DND-41 (cell line): ENCODE measurements at regions not wholly inside any gene's neighbourhood (a gene's known extent, or its start where the extent isn't known, plus 50 kb on each side); places are given as distances from the start of the nearest gene placed in this dataset.

ENCODE experiments used
- ATAC-seq: fragments of 200-7000 bp; cut with Tn5 transposase; 3 replicates; pipeline ENCODE4 v1.9.1; 2021; ENCODE audit warnings: low read depth; ENCODE audit not compliant: insufficient read depth
- DNase-seq: peaks from one replicate; pipeline ENCODE4 v3.0.0-alpha.2; 2020
- H2AFZ ChIP-seq: 2 replicates; pipeline ENCODE4 v1.6.0; 2012; ENCODE audit warnings: low read depth, low read length
- H3K27ac ChIP-seq: 2 replicates; pipeline ENCODE4 v1.5.1; 2012; ENCODE audit warnings: low read length, inconsistent platforms
- H3K27me3 ChIP-seq: fragments of 200-600 bp; sonication (generic); 2 replicates; pipeline ENCODE4 v1.6.0; 2012; ENCODE audit warnings: low read length, mild to moderate bottlenecking, inconsistent platforms; ENCODE audit not compliant: insufficient read depth, poor library complexity
- H3K36me3 ChIP-seq: 2 replicates; pipeline ENCODE4 v1.5.1; 2012; ENCODE audit warnings: low read length, inconsistent platforms; ENCODE audit not compliant: insufficient read depth
- H3K4me1 ChIP-seq: 2 replicates; pipeline ENCODE4 v1.5.1; 2012; ENCODE audit warnings: mild to moderate bottlenecking, low read length; ENCODE audit not compliant: insufficient read depth
- H3K4me2 ChIP-seq: 2 replicates; pipeline ENCODE4 v1.6.0; 2012; ENCODE audit warnings: mild to moderate bottlenecking, moderate library complexity, low read length, inconsistent platforms; ENCODE audit not compliant: insufficient read depth
- H3K4me3 ChIP-seq, 2 experiments: fragments of 200-600 bp in 1 of 2; shearing (Covaris generic) in 1 of 2; 2 replicates each; pipeline ENCODE4 v1.5.1; 2012 to 2016; ENCODE audit warnings: inconsistent platforms in 2 of 2, low read length in 2 of 2, mild to moderate bottlenecking in 2 of 2, low read depth in 1 of 2, moderate library complexity in 1 of 2
- H3K79me2 ChIP-seq: 2 replicates; pipeline ENCODE4 v1.6.0; 2012; ENCODE audit warnings: low read length, inconsistent platforms; ENCODE audit not compliant: insufficient read depth
- H3K9ac ChIP-seq: 2 replicates; pipeline ENCODE4 v1.6.0; 2012; ENCODE audit warnings: low read depth, mild to moderate bottlenecking, inconsistent platforms, low read length, moderate library complexity
- H3K9me3 ChIP-seq: 2 replicates; pipeline ENCODE4 v1.5.1; 2012; ENCODE audit warnings: low read length, moderate library complexity, mild to moderate bottlenecking, inconsistent platforms; ENCODE audit not compliant: insufficient read depth, severe bottlenecking
- H4K20me1 ChIP-seq: 2 replicates; pipeline ENCODE4 v1.6.0; 2012; ENCODE audit warnings: low read length; ENCODE audit not compliant: insufficient read depth
- EZH2 ChIP-seq: IDR thresholded peaks from 3 replicates; pipeline ENCODE4 v1.6.1; 2012; ENCODE audit warnings: borderline replicate concordance, low read depth, mild to moderate bottlenecking, moderate library complexity, low read length, inconsistent platforms; ENCODE audit not compliant: severe bottlenecking
- TF ChIP-seq, protein P1 (sequence below): IDR thresholded peaks from 2 replicates; pipeline ENCODE4 v1.5.1; 2012; ENCODE audit warnings: borderline replicate concordance, low read length, moderate library complexity, mild to moderate bottlenecking; ENCODE audit not compliant: poor library complexity, severe bottlenecking; ENCODE audit errors: extremely low read depth

DNA sequence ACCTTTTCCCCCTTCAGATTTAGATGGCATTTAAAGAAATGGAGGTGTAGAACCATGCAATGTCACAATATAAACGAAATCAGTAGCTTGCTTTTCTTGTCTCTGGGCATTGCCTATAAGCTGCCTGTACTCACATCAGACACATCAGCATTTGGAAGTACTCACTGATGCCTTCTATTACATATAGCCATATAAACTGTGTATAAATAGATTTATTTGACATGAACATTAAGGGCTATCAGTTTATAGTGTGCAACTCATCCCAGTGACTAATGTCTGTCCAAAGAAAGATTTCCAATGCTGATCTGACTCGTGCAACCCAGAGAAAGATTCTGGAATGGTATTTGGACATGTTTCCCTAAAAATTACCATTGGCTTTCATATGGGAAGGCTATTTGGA, 417.9 kb upstream of the MAF start:
- Histone ChIP-seq H3K4me2 (no peak overlapping the region), H3K4me1 (no peaks in the 10 kb centered on the region), H4K20me1 (no peaks in the 10 kb centered on the region), H3K9ac (no peak overlapping the region), H3K27me3 (no peaks in the 10 kb centered on the region), H3K79me2 (no peaks in the 10 kb centered on the region), H3K27ac (no peak overlapping the region), H3K36me3 (no peaks in the 10 kb centered on the region), H3K9me3 (no peaks in the 10 kb centered on the region), H2AFZ (no peak overlapping the region), H3K4me3 (no peak overlapping the region)
- TF ChIP-seq, protein P1, sequence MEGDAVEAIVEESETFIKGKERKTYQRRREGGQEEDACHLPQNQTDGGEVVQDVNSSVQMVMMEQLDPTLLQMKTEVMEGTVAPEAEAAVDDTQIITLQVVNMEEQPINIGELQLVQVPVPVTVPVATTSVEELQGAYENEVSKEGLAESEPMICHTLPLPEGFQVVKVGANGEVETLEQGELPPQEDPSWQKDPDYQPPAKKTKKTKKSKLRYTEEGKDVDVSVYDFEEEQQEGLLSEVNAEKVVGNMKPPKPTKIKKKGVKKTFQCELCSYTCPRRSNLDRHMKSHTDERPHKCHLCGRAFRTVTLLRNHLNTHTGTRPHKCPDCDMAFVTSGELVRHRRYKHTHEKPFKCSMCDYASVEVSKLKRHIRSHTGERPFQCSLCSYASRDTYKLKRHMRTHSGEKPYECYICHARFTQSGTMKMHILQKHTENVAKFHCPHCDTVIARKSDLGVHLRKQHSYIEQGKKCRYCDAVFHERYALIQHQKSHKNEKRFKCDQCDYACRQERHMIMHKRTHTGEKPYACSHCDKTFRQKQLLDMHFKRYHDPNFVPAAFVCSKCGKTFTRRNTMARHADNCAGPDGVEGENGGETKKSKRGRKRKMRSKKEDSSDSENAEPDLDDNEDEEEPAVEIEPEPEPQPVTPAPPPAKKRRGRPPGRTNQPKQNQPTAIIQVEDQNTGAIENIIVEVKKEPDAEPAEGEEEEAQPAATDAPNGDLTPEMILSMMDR: no peak
- no peak for TF ChIP-seq EZH2
- no peak for DNase-seq
- no peak for ATAC-seq

DNA sequence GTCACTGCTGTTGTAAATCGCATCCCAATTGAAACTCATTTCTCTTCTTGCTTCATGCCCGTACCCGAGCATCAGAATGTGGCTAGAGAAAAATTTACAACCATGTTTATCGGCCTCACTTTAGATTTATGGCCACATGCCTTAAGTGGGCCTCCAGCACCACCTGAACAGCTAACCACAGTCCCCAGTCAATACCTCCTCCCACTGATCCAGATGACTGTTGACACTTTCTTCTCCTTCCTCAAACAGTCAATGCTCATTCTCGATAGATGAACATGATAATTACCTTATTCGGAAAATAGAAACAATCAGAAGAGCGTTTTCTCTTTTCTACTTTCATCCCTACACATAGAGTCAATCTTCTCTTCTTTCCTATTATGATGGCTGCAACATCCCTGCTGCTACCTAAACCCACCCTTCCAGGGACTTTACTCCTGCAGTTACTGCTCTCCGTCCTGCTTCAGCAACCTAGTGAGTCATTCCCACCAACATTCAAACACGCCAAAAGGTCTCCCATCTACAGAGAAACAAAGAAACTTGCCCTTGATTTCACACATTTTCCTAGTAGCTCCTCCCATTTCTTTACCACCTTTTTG, 416.3 kb upstream of the MAF start:
- no peak overlapping the region for H2AFZ ChIP-seq
- no peak overlapping the region for H3K4me2 ChIP-seq
- H3K79me2 ChIP-seq: no peaks in the 10 kb centered on the region
- H3K27me3 ChIP-seq: no peaks in the 10 kb centered on the region
- H3K4me3 ChIP-seq: no peak overlapping the region
- H3K4me1 ChIP-seq: no peaks in the 10 kb centered on the region
- no peaks in the 10 kb centered on the region for H3K36me3 ChIP-seq
- DNase-seq (no peak), ATAC-seq (no peak)
- no peak overlapping the region for H3K27ac ChIP-seq
- no peak for TF ChIP-seq EZH2
- TF ChIP-seq, protein P1: no peak
- H3K9me3 ChIP-seq: no peaks in the 10 kb centered on the region
- H3K9ac ChIP-seq: no peak overlapping the region
- no peaks in the 10 kb centered on the region for H4K20me1 ChIP-seq

DNA sequence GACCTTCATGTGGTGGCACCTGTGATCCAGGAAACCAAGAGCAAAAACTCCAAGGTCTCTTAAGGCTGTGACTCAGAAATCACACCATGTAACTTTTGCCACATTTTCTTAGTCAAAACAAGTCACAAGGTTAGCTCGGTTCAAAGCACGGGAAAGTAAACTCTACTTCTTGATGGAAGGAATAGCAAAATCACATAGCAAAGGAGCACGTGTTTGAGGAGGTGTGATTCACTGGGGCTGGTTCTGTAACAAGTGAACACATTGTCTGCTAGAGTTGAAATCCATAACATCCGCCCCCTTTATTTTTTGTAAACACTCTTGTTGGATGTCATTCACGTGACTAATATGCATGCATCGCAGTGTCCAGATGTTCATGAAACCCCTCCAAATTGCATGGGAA, 415.0 kb upstream of the MAF start:
- H2AFZ ChIP-seq: no peak overlapping the region
- H4K20me1 ChIP-seq: no peaks in the 10 kb centered on the region
- no peak overlapping the region for H3K27ac ChIP-seq
- no peak for ATAC-seq
- H3K4me3 ChIP-seq: no peak overlapping the region
- H3K4me2 ChIP-seq: no peak overlapping the region
- H3K79me2 ChIP-seq: no peaks in the 10 kb centered on the region
- H3K9me3 ChIP-seq: no peaks in the 10 kb centered on the region
- H3K4me1 ChIP-seq: no peaks in the 10 kb centered on the region
- no peaks in the 10 kb centered on the region for H3K27me3 ChIP-seq
- DNase-seq: no peak
- H3K9ac ChIP-seq: no peak overlapping the region
- TF ChIP-seq, protein P1: no peak
- TF ChIP-seq EZH2: no peak
- no peaks in the 10 kb centered on the region for H3K36me3 ChIP-seq
